ENCODE measurements at regions not wholly inside any gene's neighbourhood (a gene's known extent, or its start where the extent isn't known, plus 50 kb on each side); places are given as distances from the start of the nearest gene placed in this dataset.

DNA sequence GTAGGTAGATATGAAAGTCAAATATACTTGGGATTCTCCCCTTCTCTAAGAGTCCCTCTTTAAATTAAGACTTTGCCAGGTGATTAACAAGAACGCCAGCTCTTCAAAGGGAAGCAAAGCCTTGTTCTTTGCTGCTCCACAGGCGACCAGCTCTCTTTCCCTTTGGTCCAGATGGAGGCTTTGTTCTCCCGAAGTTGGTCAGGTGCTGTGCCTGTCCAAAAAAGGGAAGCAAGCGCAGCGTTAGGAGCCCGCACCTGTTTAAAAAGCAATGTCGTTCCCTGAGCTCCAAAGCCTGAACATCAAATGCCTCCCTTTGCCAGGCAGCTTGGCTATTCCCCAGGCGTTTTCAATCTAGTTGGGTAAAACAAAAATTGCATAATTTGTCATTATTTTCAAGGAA lies 1913.1 kb upstream of the PIK3C3 start:
- no peak overlapping the region for H3K4me3 Mint-ChIP-seq
- H3K4me1 Mint-ChIP-seq, result no peaks in the 10 kb centered on the region
- H3K27ac ChIP-seq (ENCODE audit: low read depth, low read length), result no peak overlapping the region
- intact Hi-C loops (cut with micrococcal nuclease), result no loop called here
- H3K9me3 ChIP-seq (ENCODE audit: control insufficient read depth in 1 of 2, low read length in 2 of 2), result peaks cover 0 to 3% of the 10 kb centered on the region in 2 donors
- no peaks in the 10 kb centered on the region for H3K4me1 ChIP-seq (ENCODE audit: insufficient read depth, low read length)
- H3K36me3 Mint-ChIP-seq, result no peaks in the 10 kb centered on the region
- ChIA-PET POLR2A (ENCODE audit: partially characterized antibody) (no interaction called here), CTCF (ENCODE audit: partially characterized antibody) (interaction anchor here (0.6 kb wide), 1 partner anchor 77 kb away, joined by 3 read pairs; no protein-coding TSS in a partner anchor)
- H3K27ac Mint-ChIP-seq, result no peak overlapping the region
- no peak overlapping the region for H3K4me3 ChIP-seq (ENCODE audit: low read length in 2 of 2)
- H3K9me3 Mint-ChIP-seq, result peaks cover 4 to 16% (median 10%) of the 10 kb centered on the region in 8 donors
- no peaks in the 10 kb centered on the region for H3K36me3 ChIP-seq (ENCODE audit: insufficient read depth, low read length)
- no peaks in the 10 kb centered on the region for H3K27me3 ChIP-seq (ENCODE audit: insufficient read depth, low read length)
- DNase-seq, result no peak
- H3K27me3 Mint-ChIP-seq, result no peaks in the 10 kb centered on the region

DNA sequence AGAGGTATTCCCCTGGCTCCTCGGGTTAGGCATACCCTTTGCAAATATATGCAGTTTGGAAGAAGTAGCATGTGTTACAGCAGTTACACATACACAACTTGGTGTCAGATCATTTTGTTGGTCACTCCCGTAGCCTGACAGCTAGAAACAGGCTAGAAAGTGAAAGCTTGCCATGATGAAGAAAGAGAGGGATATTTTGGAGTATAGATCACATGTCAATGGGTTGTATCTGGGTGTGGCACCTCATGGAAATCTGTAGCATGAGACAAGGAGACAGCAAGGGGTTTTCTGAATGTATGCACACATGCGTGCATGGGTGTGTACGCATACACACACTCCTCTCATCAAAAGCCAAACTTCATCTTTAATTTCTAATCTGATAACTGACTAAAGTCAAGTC lies 1914.5 kb upstream of the PIK3C3 start:
- intact Hi-C loops (cut with micrococcal nuclease), result no loop called here
- POLR2A ChIA-PET (ENCODE audit: partially characterized antibody), result no interaction called here
- Mint-ChIP-seq H3K36me3 (no peaks in the 10 kb centered on the region), H3K4me1 (no peaks in the 10 kb centered on the region), H3K9me3 (peaks cover 3 to 13% (median 7%) of the 10 kb centered on the region in 8 donors), H3K27ac (no peak overlapping the region), H3K27me3 (no peaks in the 10 kb centered on the region), H3K4me3 (no peak overlapping the region)
- H3K27me3 ChIP-seq (ENCODE audit: insufficient read depth, low read length), result no peaks in the 10 kb centered on the region
- DNase-seq, result no peak
- H3K27ac ChIP-seq (ENCODE audit: low read depth, low read length), result no peak overlapping the region
- H3K9me3 ChIP-seq (ENCODE audit: control insufficient read depth in 1 of 2, low read length in 2 of 2), result peaks cover 0 to 3% of the 10 kb centered on the region in 2 donors
- CTCF ChIA-PET (ENCODE audit: partially characterized antibody), result no interaction called here
- H3K4me1 ChIP-seq (ENCODE audit: insufficient read depth, low read length), result no peaks in the 10 kb centered on the region
- H3K36me3 ChIP-seq (ENCODE audit: insufficient read depth, low read length), result no peaks in the 10 kb centered on the region
- H3K4me3 ChIP-seq (ENCODE audit: low read length in 2 of 2), result no peak overlapping the region

DNA sequence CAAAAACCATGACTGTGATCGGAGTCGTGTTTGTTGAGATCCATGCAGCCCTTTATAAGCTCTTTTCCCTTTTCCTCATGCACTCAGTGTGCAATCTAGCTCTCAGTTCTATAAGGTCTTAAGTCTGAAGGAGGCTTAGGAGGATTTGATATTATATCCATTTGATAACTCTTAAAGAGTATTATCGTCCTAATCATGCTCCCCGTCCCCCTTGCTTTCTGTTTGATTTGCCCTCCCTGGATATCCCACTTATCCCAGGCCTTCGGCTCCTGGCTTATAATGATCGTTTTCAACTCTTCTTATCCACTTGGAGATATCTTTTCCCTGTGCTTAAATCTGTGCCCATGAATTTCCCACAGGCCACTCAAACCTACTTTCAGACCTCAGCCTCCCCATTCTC lies 1917.7 kb upstream of the PIK3C3 start:
- no peak overlapping the region for H3K27ac ChIP-seq (ENCODE audit: low read depth, low read length)
- no peaks in the 10 kb centered on the region for H3K4me1 ChIP-seq (ENCODE audit: insufficient read depth, low read length)
- Mint-ChIP-seq H3K27ac (no peak overlapping the region), H3K27me3 (no peaks in the 10 kb centered on the region), H3K9me3 (peaks cover 0 to 13% (median 7%) of the 10 kb centered on the region in 8 donors), H3K4me3 (no peak overlapping the region), H3K4me1 (no peaks in the 10 kb centered on the region), H3K36me3 (no peaks in the 10 kb centered on the region)
- H3K4me3 ChIP-seq (ENCODE audit: low read length in 2 of 2), result no peak overlapping the region
- ChIA-PET CTCF (ENCODE audit: partially characterized antibody) (no interaction called here), POLR2A (ENCODE audit: partially characterized antibody) (no interaction called here)
- peaks cover 0 to 3% of the 10 kb centered on the region in 2 donors for H3K9me3 ChIP-seq (ENCODE audit: control insufficient read depth in 1 of 2, low read length in 2 of 2)
- H3K36me3 ChIP-seq (ENCODE audit: insufficient read depth, low read length), result no peaks in the 10 kb centered on the region
- intact Hi-C loops (cut with micrococcal nuclease), result no loop called here
- DNase-seq, result no peak
- H3K27me3 ChIP-seq (ENCODE audit: insufficient read depth, low read length), result no peaks in the 10 kb centered on the region

DNA sequence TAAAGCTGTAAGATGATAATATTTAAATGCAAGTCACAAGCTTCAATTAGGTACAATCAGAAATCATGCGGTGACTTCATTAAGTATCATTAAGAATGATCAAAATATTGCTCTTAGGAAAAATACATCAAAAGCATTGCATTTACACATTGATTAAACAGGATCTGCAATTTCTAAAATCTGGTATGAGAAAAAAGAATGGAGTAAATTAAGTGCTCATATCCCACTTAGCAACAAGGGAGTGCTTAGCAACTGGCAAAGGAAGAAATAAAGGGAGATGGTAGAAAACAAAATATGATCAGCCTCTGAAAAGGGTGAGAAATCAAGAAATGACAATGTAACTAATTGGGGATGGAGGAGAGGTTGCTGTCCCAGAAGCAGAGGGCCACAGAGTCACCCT lies 1918.2 kb upstream of the PIK3C3 start:
- intact Hi-C loops (cut with micrococcal nuclease), result no loop called here
- H3K4me1 Mint-ChIP-seq, result no peaks in the 10 kb centered on the region
- no peak overlapping the region for H3K27ac ChIP-seq (ENCODE audit: low read depth, low read length)

DNA sequence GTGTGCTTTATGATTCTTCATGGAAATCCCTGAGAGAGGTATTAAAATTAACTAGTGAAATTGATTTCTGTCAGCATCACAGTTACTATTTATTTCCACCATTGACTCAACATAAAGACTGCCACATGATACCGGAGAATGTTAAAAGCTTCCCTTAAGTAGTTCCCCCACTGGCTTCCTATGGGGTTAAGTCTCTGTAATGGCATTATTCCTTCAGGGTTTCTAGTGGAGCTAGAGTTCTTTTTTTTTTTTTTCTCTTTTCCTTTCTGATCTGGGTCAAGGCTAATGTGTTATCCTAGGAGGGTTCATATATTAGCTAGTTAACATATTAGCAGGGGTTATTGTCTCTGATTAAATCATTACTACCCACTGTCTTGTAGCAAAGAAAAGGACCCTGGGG lies 1919.1 kb upstream of the PIK3C3 start:
- H3K36me3 Mint-ChIP-seq, result no peaks in the 10 kb centered on the region
- POLR2A ChIA-PET (ENCODE audit: partially characterized antibody), result no interaction called here

More for the DNA sequence above, 1918.2 kb upstream of the PIK3C3 start:
- DNase-seq, result no peak
- Mint-ChIP-seq H3K27me3 (no peaks in the 10 kb centered on the region), H3K9me3 (peaks cover 0 to 13% (median 7%) of the 10 kb centered on the region in 8 donors), H3K27ac (no peak overlapping the region), H3K36me3 (no peaks in the 10 kb centered on the region), H3K4me3 (no peak overlapping the region)
- no peaks in the 10 kb centered on the region for H3K36me3 ChIP-seq (ENCODE audit: insufficient read depth, low read length)
- H3K4me3 ChIP-seq (ENCODE audit: low read length in 2 of 2), result no peak overlapping the region
- POLR2A ChIA-PET (ENCODE audit: partially characterized antibody), result no interaction called here
- CTCF ChIA-PET (ENCODE audit: partially characterized antibody), result no interaction called here
- no peaks in the 10 kb centered on the region for H3K4me1 ChIP-seq (ENCODE audit: insufficient read depth, low read length)
- H3K9me3 ChIP-seq (ENCODE audit: control insufficient read depth in 1 of 2, low read length in 2 of 2), result peaks cover 0 to 3% of the 10 kb centered on the region in 2 donors
- no peaks in the 10 kb centered on the region for H3K27me3 ChIP-seq (ENCODE audit: insufficient read depth, low read length)

DNA sequence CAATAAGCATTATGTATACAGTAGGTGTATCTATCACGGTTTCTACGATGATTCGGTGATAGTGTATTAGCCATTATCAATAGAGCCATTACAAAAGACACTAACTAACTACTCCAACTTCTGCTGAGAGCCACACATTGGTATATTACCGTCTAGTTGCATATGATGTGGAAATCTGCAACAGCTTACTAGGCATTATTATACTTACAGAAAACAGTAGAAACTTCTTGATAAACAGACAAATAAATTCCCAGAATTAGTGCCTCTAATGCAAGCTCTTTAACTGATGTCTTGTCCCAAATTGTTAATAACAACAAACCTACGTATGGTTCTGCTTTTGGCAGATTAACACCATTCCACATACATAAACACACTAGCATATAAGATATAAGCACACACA lies 1923.0 kb upstream of the PIK3C3 start:
- Histone ChIP-seq H3K27ac (ENCODE audit: low read depth, low read length) (no peak overlapping the region), H3K27me3 (ENCODE audit: insufficient read depth, low read length) (no peaks in the 10 kb centered on the region), H3K4me3 (ENCODE audit: low read length in 2 of 2) (no peak overlapping the region), H3K9me3 (ENCODE audit: control insufficient read depth in 1 of 2, low read length in 2 of 2) (no peaks in the 10 kb centered on the region), H3K4me1 (ENCODE audit: insufficient read depth, low read length) (no peaks in the 10 kb centered on the region), H3K36me3 (ENCODE audit: insufficient read depth, low read length) (no peaks in the 10 kb centered on the region)
- no peaks in the 10 kb centered on the region for H3K4me1 Mint-ChIP-seq
- no peak overlapping the region for H3K27ac Mint-ChIP-seq
- CTCF ChIA-PET (ENCODE audit: partially characterized antibody), result no interaction called here
- intact Hi-C loops (cut with micrococcal nuclease), result no loop called here
- POLR2A ChIA-PET (ENCODE audit: partially characterized antibody), result no interaction called here
- no peak overlapping the region for H3K4me3 Mint-ChIP-seq
- no peaks in the 10 kb centered on the region for H3K36me3 Mint-ChIP-seq
- no peaks in the 10 kb centered on the region for H3K27me3 Mint-ChIP-seq
- no peak for DNase-seq
- peaks cover 0 to 9% (median 4%) of the 10 kb centered on the region in 8 donors for H3K9me3 Mint-ChIP-seq

More for the DNA sequence above, 1919.1 kb upstream of the PIK3C3 start:
- no peak overlapping the region for H3K27ac Mint-ChIP-seq
- no peaks in the 10 kb centered on the region for H3K4me1 ChIP-seq (ENCODE audit: insufficient read depth, low read length)
- no peak overlapping the region for H3K27ac ChIP-seq (ENCODE audit: low read depth, low read length)
- H3K4me3 Mint-ChIP-seq, result no peak overlapping the region
- H3K4me1 Mint-ChIP-seq, result no peaks in the 10 kb centered on the region
- peaks cover 0 to 3% of the 10 kb centered on the region in 2 donors for H3K9me3 ChIP-seq (ENCODE audit: control insufficient read depth in 1 of 2, low read length in 2 of 2)
- peaks cover 0 to 12% (median 6%) of the 10 kb centered on the region in 8 donors for H3K9me3 Mint-ChIP-seq
- no peak for DNase-seq
- no peaks in the 10 kb centered on the region for H3K27me3 ChIP-seq (ENCODE audit: insufficient read depth, low read length)
- intact Hi-C loops (cut with micrococcal nuclease), result no loop called here
- CTCF ChIA-PET (ENCODE audit: partially characterized antibody), result no interaction called here
- no peaks in the 10 kb centered on the region for H3K27me3 Mint-ChIP-seq
- H3K36me3 ChIP-seq (ENCODE audit: insufficient read depth, low read length), result no peaks in the 10 kb centered on the region
- H3K4me3 ChIP-seq (ENCODE audit: low read length in 2 of 2), result no peak overlapping the region

DNA sequence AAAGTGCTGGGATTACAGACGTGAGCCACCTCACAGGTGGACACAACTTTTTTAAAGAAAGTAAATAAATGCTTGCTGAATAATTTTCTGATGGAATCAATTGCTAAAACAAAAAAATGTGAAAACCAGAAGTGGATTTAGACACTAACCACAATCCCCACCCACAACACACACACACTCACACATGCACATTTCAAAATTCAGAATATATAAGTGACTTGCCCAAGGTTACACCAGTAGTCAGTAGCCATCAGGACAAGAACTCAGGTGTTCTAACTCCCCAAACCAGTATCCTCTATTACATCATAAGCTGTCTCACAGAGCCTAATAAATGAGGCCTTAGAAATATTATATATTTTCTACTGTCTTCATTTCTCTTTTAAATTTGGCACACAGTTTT lies 1923.6 kb upstream of the PIK3C3 start:
- intact Hi-C loops (cut with micrococcal nuclease), result no loop called here
- POLR2A ChIA-PET (ENCODE audit: partially characterized antibody), result no interaction called here

DNA sequence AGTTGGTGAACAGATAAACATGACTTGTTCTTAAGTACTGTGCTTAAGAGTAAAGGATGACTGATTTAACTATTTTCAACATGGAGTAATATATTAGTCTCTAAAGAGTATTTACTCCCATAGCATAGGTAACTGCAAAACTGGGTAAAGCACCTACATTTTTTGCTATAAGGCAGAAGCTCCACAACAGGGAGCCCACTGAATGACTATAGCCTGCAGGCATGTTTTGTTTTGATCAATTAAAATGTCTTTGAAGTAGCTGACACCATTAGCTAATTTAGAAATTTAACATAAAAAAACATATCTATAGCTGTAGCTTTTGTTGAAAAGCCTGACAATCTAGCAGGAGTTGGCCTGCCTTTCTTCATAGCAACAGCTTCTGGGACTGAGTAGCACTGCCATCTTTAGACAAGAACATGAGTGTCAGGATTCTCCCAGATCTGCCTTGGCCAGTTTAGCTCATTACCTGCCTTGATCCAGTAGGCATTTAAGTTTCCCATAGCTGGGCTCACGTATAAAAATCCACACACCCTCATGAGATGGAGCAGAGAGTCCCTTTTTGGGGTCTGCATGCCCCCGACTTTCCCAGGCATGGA lies 1935.1 kb upstream of the PIK3C3 start:
- no peak overlapping the region for H3K27ac Mint-ChIP-seq
- H3K27me3 Mint-ChIP-seq, result no peaks in the 10 kb centered on the region
- peaks cover 0 to 15% (median 7%) of the 10 kb centered on the region in 8 donors for H3K9me3 Mint-ChIP-seq
- Histone ChIP-seq H3K4me1 (ENCODE audit: insufficient read depth, low read length) (no peaks in the 10 kb centered on the region), H3K27me3 (ENCODE audit: insufficient read depth, low read length) (no peaks in the 10 kb centered on the region), H3K27ac (ENCODE audit: low read depth, low read length) (no peak overlapping the region), H3K9me3 (ENCODE audit: control insufficient read depth in 1 of 2, low read length in 2 of 2) (no peaks in the 10 kb centered on the region), H3K4me3 (ENCODE audit: low read length in 2 of 2) (no peak overlapping the region), H3K36me3 (ENCODE audit: insufficient read depth, low read length) (no peaks in the 10 kb centered on the region)
- CTCF ChIA-PET (ENCODE audit: partially characterized antibody), result no interaction called here
- no peaks in the 10 kb centered on the region for H3K36me3 Mint-ChIP-seq
- intact Hi-C loops (cut with micrococcal nuclease), result no loop called here
- no peak overlapping the region for H3K4me3 Mint-ChIP-seq
- DNase-seq, result no peak
- H3K4me1 Mint-ChIP-seq, result no peaks in the 10 kb centered on the region
- POLR2A ChIA-PET (ENCODE audit: partially characterized antibody), result no interaction called here

More for the DNA sequence above, 1923.6 kb upstream of the PIK3C3 start:
- H3K4me1 Mint-ChIP-seq, result no peaks in the 10 kb centered on the region
- H3K27me3 Mint-ChIP-seq, result no peaks in the 10 kb centered on the region
- H3K9me3 Mint-ChIP-seq, result peaks cover 0 to 11% (median 4%) of the 10 kb centered on the region in 8 donors
- no peak overlapping the region for H3K27ac ChIP-seq (ENCODE audit: low read depth, low read length)
- no peaks in the 10 kb centered on the region for H3K36me3 ChIP-seq (ENCODE audit: insufficient read depth, low read length)
- no peaks in the 10 kb centered on the region for H3K27me3 ChIP-seq (ENCODE audit: insufficient read depth, low read length)
- H3K4me1 ChIP-seq (ENCODE audit: insufficient read depth, low read length), result no peaks in the 10 kb centered on the region
- H3K4me3 ChIP-seq (ENCODE audit: low read length in 2 of 2), result no peak overlapping the region
- no peaks in the 10 kb centered on the region for H3K36me3 Mint-ChIP-seq
- no peak for DNase-seq
- CTCF ChIA-PET (ENCODE audit: partially characterized antibody), result no interaction called here
- no peak overlapping the region for H3K27ac Mint-ChIP-seq
- H3K9me3 ChIP-seq (ENCODE audit: control insufficient read depth in 1 of 2, low read length in 2 of 2), result no peaks in the 10 kb centered on the region
- H3K4me3 Mint-ChIP-seq, result no peak overlapping the region

All from CD4-positive, alpha-beta memory T cell (primary cell).